AG20443 (cell line): ENCODE measurements at regions not wholly inside any gene's neighbourhood (a gene's known extent, or its start where the extent isn't known, plus 50 kb on each side); places are given as distances from the start of the nearest gene placed in this dataset.

Experiments
- DNase-seq: peaks from one replicate; pipeline ENCODE4 v3.0.0; 2012; ENCODE audit warnings: low spot score, mixed read lengths

DNA sequence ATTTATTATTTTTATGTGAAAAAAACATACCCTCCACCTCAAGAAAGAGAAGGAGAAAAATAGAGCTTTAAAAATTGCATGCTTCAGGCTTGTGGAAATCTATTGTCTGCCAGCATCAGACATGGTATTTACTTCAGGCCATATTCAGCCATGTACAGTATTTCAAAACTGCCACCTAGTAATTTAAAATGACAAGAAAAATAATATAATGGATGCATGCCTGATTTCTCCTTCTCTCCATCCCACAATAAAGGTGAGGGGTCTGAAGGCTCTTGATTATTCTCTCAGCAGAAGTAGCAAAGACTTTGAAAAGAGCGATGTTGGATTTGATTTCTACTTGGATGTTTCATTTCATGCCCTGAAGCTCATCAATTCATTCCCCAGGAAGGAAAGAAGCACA is 250.7 kb downstream of the TBC1D4 start:
- DNase-seq: no peak

DNA sequence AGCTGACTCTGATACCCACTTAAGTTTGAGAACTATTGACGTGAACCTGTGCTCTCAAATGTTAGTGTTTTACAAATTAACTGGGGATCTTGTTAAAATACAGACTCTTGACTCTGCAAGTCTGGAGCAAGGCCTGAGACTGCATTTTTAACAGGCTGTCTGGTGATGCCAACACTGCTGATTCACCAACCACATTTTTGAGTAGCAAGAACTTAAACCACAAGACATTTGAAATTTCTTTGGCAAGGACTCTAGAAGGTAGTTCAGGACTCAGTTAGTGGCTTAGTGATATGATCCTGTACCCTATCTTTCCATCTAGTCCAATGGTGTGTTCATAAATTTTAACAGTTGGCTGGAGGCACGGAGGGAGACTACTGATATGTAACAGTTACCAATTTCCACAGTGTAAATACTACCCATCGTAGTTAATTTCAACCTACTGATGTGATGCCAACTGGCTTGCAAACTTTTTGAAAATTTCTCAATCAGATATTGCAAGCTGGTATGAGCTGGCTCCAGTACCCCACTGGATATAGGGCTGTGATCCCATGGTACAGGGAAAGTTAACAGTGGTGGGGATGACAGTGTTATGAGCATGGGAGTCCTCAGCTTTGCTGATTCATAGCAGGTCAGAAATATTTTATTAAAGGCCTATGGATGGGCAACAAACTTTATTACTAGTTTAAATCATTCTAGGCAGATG is 255.1 kb downstream of the TBC1D4 start:
- peak; percentile 77 for DNase-seq

DNA sequence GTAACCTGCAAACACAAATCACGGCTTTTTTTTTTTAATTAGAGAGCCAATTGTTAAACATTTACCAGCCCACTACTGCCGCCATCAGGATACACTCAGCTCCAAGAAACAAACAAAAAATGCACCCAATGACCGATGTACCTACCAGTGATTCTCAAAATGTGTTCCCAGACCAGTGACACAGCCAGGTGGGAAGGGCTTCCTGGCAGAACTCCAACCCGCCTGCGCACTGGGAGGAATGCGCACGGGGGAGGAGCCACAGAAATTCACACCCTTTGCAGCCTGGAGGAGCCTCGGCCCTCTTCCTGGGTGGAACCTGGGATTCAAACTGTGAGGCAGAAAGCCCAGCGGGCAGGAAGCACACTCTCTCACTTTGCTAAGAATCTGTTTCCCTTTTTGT is 255.9 kb downstream of the TBC1D4 start:
- DNase-seq: no peak

DNA sequence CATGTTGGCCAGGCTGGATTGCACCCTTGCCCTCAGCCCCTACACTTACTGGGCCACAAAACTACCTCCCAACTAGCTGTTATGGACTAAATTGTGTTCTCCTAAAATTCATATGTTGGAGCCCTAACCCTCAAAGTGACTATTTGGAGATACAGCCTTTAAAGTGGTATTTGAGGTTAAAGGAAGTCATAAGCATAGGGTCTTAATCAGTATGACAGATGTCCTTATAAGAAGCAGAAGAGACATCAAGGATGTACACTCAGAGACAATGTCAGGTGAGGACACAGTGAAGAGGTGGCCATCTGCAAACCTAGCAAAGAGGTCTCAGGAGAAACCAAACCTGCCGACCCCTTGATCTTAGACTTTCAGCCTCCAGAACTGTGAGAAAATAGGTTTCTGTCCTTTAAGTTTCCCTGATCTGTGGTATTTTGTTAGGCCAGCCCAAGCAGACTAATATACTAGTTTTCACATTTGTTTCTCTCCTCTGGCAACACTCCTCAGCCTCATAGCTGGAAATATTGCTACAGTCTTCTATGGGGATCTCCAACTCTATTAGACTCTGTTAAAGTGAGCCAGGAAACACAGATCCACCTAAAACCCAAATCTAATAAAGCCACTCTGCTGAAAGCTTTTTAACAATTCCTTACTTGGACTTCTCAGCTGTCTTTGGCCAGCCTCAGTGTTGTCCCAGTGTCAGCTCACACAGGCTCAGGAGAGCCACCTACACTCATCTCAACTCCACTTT is 256.5 kb downstream of the TBC1D4 start:
- DNase-seq: no peak

DNA sequence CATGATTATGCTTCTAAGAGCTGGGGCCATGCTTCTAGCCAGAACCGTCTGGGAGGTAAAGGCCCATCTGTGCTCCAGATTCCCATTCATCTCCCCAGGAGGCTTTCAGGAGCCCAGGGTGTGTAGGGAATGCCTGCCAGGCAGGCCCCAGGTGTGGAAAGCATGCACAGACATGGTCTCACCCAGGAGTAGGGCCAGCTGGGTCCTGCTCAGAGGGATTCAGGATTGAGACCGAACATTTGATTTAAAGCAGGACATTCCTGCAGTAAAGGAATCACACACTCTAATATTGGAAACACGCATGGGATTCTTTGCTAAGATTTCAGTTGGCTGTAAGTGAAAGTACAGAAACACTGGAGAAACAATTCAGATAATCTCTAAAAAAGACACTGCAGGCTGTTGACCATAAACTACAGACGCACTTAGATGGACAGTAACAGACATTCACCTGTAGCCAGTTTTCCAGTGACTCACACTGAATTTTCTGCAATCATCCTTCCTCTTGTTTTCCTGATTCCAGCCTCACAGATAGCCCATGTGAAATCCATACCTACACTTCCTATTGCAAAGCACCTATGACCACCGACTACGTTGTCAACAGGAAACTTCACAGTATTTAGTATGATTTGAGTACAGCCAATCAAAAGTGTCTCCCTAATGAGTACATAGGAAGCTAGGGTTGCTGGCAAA is 257.8 kb downstream of the TBC1D4 start:
- no peak for DNase-seq

DNA sequence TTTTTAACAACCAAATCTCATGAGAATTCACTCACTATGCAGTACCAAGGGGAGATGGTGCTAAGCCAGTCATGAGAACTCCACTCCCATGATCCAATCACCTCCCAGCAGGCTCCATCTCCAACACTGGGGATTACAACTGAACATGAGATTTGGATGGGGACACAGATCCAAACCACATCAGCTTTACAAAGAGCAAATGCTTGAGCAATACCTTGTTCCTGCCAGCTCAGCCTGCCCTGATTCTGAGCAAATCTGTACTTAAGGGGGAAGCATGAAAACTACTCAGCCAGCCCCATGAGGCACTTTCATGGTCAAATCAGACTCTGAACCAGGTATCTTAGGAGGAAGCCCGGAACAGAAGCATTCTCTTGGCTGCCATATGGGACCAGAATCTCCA is 259.9 kb downstream of the TBC1D4 start:
- DNase-seq: peak; percentile 37

DNA sequence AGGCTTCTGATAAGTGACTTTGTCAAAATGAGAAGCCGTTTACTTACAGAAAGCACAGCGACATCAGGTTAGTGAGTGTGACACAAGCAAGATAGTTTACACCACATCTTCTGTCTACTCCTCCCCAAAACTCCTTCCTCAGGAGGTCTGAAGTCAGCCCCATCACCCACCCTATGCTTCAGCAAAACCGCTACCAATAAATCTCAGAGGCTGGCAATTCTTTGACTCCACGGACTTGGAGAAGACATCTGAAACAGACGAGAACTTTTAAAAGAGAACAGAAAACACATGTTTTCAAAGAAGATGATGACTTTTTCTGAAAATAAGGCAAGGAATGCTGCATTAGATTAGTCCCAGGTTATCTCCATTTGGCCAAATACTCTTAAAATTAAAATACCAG is 261.1 kb downstream of the TBC1D4 start:
- no peak for DNase-seq

DNA sequence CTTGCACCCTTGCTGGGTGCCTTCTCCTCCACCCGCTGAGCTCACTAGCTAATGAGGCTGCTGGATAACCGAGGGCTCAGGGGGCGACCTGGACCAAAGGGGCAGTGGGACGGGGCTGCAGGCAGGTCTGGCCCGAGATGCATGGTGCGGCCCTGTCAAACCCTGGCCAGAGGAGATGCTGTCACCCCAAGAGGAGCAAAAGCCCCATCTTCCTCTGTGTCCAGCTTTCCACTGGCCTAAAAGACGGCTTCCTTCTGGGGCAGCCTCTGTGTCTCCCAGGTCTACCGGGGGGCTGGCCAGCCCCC is 261.8 kb downstream of the TBC1D4 start:
- DNase-seq: no peak

DNA sequence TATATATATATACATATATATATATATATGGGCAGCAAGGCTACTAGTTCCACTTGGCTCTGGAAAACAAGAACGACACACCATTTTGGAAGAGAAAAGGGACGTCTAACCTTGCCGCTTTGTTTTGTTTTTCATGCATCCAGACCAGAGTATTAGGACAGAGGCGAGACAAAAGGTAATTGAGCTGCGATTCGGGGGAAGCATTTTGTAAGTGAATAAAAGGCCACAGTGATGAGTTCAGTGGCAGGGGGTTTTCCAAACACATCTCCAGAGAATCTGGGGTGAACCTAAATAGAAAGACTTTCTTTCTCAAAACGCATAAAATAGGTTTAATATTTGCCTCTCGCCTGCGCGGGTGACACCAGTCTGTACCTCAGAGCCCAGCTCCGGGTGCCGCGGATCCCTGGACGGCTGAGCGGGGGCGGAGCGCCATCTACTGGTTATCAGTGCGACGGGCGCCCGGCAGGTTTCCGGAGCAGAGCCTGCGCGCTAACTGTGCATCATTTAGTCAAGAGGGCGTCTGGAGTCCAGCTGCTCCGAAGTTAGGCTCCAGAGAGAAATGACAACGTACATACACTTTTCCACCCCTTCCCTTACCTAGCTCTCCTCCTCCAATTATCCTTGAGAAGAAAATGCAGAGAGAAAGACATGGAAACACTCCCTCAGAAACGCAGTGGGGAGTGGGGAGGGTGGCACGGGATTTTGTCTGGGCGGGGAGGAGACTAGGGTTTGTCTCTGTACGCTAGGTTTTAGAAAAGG is 262.3 kb downstream of the TBC1D4 start:
- peak; percentile 92 for DNase-seq

DNA sequence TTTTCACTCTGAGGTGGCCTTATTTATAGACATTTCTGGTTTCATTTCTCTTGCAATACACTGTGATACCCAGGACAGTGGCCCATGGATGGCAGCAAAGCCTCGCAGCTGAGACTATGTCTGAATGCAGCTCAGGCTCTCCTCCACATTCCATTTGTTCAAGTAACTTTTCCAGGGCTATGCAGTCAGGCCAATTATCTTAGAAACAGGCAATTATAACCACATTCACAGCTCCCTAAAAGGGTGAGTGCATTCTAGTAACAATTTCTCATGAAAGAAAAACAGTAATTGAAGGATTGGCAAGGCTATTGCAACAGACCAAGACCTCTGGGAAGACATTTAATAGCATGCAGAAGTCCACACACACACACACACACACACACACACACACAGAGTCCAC is 264.0 kb downstream of the TBC1D4 start:
- DNase-seq: peak; percentile 68

DNA sequence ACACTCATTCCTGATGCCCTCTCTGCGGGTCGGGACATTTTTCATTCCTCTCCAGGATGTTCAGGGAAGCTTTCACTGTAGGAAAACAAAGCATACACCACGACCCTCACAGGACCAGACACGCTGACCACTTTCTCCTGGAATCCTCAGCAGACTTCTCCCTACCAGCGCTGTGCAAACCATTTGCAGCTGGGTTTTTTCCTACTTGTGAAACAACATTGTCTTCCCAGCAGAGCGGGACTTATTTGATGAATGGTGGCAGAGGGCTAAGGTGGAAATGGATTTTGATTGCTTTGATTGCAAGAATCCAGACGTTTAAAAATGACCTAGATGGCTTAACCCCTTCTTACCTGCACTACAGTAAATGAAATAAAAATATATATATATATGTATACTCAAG is 265.9 kb downstream of the TBC1D4 start:
- no peak for DNase-seq

DNA sequence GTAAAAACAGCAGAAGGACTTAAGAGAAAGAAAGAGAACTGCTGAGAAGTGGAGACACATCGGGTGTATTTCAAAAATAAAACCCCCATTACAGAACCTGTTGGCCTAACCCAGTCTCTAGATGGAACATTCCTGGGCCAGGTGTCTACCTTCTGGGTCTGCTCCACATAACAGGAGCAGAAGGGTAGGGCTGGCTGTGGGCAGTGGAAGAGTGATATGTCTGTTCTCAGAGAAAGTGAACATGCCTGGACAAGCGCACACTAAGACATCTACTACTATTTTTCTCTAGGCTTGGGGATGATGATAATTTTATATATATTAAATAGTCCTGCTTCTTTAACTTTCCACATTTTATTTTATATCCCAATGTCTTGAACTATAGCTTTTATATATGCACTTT is 267.1 kb downstream of the TBC1D4 start:
- no peak for DNase-seq

DNA sequence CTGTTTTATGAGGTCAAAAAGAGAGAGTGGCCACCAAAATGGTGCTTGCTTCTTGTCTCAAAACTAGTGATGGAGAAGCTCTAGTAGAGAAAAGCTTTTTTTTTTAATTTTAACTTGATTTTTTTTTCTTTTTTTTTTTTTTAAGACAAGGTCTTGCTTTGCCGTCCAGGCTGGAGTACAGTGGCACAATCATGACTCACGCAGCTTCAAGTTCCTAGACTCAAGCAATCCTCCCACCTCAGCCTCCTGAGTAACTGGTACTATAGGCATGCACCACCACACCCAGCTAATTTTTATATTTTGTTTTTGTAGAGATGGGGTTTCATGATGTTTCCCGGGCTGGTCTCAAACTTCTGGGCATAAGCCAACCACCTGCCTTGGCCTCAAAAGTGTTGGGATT is 279.0 kb downstream of the TBC1D4 start:
- DNase-seq: no peak

DNA sequence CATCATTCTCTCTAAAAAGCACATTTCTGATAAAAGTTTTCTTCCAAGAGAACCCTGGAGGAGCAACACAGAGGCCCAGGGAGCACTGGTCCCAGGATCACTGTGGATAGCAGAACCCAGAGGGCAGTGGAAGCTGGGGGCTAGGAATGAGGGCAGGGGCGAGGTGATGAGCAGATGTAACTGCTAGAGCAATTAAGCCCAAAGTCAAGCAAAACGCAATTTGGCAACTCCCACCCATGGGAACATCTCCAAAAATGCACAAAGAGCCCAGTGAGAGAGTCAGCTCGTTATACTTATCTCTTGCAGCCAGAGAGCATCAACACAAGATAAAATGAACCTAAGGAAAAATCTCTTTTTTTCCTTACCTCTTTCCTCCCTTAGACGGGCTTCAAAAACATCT is 284.2 kb downstream of the TBC1D4 start:
- DNase-seq: no peak

DNA sequence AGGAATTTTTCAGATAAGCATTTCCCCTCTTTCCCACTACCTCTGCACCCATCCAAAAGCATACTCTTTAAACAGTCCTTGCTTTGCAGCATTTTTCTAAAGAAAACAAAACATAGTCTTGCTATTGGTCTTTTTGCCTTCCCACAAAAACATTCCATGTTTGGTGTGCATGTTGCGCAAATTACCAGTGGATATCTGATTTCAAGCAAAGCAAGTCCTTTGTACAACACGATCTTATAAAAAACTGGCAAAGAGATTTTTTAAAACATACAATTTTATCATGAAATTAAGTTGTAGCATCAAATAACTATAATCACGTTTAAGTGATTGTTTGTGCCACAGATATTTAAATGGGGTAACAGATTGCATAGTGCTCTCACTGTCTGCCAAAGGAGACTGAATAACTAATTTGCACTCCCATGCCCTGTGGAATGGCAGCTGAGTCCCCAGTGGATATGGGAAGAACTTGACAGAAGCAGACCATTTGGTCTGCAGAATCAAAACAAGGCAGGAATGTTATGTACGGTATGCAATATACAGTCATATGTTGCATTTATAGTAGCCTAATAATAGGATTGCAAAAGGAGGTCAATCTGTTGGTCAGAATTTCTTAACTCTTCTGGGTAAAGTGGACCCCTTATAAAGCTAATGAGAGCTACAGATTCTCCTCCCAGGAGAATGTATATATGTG is 285.7 kb downstream of the TBC1D4 start:
- no peak for DNase-seq

DNA sequence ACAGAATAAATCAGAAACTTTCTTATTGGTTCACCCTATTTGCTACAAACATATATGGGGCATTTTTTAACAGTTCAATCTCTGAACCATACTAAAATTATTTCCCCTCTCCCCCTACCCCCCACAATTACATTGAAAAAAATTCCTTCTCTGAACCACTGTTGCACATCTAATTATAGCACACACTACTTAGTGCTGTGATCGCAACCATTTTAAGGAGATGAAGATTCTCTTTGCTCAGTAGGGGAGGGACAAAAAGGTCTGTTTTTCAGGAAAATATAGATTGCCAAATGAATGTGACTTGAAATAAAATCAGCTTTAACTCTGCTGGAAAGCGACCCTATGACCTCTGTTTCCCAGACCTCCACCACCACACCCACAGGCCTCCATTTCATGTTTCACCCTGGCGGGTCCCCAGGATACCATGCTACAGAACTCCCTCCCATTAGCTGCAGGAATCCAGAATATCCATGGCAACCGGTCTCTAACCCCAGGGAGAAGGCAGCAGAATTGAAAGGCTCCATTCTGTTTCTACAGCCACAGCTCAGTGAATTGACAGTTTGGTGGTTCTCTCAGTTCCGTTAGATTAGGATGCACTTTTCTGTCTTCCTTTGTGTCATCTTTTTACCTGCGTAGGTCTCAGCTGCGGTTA is 286.3 kb downstream of the TBC1D4 start:
- DNase-seq: no peak

DNA sequence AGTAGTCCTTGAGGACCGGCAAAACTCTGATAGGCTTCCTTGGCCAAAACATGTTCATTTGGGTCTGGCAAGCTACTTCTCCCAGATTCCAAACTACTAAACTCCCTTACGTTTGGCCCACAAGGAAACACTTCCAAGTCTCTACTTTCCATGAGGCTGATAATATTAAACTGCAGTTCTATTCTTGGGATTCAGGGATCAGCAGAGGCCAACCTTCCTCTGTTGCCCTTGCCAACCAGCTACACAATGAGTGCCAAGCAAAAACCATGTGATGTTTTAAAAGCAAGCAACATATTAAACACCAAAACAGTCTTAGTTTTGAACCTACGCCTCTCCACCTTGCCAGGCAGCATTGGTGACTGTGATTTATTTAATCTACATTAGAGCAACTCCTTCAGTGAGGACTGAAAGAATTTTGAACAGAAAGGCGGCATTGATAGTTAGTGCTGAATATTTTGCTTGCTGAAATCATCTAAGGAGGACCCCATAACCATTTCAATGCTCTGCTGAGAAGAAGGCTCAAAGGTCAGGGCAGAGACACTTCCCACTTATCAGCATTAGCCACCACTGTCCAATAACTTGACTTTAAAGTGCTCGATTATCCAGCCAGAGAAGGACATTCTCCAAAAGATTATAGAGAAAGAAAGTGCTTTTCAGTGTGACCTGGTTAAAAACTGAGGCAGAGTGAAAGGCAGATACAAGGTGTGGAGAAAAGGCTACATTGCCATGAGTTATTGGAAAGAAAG is 287.1 kb downstream of the TBC1D4 start:
- DNase-seq: no peak

DNA sequence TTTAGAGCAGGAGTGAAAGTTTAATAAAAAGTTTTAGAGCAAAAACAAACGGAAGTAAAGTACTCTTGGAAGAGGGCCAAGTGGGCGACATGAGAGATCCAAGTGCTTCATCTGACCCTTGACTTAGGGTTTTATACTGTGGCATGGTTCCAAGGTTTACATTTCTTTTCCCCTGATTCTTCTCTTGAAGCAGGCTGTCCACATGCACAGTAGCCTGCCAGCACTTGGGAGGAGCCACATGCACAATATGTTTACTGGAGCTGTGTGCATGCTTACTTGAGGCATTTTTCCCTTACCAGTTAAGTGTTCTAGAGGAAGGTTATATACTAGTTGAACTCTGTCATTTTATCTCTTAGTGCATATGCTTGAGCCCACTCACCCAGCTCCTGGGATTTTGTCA is 295.6 kb downstream of the TBC1D4 start:
- no peak for DNase-seq

DNA sequence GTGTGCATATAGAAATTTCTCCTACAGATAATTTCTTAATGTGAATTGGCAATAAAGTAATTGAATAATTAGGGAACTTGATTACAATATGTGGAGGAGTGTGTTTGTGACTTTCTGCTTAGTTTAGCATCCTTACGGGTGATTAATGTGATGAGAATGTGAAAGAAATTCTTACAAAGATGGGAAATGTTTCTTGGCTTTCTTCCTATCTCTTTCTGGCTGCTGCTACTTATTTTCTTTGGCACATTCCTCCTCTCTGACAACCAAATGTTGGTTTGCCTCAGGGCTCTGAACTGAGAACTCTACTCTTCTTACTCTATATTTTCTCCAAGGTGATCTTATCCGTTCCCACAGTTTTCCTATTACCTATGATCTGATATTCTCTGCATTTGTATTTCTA is 300.1 kb downstream of the TBC1D4 start:
- no peak for DNase-seq

DNA sequence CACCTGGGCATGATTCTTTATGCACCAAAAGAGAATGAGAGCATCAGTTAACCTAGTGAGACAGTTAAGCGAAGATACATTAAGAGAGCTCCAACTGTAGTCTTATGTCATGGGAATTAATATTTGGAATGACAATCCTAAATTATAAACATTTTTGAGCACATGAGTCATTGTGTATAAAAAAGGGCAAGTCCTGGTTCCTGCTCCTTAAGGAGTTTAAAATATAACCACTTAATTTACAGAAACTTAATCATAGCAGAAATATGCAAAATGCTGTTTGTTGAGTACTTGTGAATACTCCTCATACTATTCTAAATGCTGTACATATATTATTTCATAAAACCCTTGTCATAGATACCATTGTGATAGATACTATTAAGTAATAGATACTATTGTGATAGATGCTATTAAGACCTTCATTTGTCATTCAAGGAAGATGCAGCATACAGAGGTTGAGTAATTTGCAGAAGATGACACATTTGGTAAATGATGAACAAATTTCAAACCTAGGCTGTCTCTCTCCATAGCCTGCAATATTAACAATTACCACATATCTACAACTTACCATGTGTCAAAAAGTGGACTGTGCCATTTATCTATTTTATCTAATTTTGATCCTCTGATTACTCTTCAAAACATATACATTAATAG is 301.0 kb downstream of the TBC1D4 start:
- DNase-seq: no peak
